Stimulated activated CD8-positive, alpha-beta memory T cell treated with anti-CD3 and anti-CD28 coated beads, Interleukin-2, amount 100 ng/mL, for 48 hours (primary cell): ENCODE measurements at regions not wholly inside any gene's neighbourhood (a gene's known extent, or its start where the extent isn't known, plus 50 kb on each side); places are given as distances from the start of the nearest gene placed in this dataset.

Experiments
- DNase-seq, 2 donors: peaks; one replicate each; pipeline ENCODE4 v3.0.0-alpha.2; 2020; ENCODE audit warnings: low read depth in 2 of 2

- no peak for DNase-seq
Measured at GRCh38 chr9:113822315-113822714, 53.8 kb upstream of the ZNF618 start.

- no peak for DNase-seq
Measured at GRCh38 chr9:113823421-113823820, 52.7 kb upstream of the ZNF618 start.
